SK-N-MC (cell line): ENCODE measurements at regions not wholly inside any gene's neighbourhood (a gene's known extent, or its start where the extent isn't known, plus 50 kb on each side); places are given as distances from the start of the nearest gene placed in this dataset.

Experiments used
- DNase-seq: peaks from one replicate; pipeline ENCODE4 v3.0.0-alpha.2; 2011; ENCODE audit warnings: low read depth, low spot score
- H3K27ac ChIP-seq: fragments of 200-600 bp; sonication (generic); 2 replicates; pipeline ENCODE4 v1.5.1; 2016; ENCODE audit warnings: mixed run types
- H3K36me3 ChIP-seq: fragments of 200-600 bp; sonication (generic); 2 replicates; pipeline ENCODE4 v1.6.1; 2017; ENCODE audit warnings: antibody characterized with exemption, low read length, mixed read lengths; ENCODE audit not compliant: insufficient read depth
- H3K4me3 ChIP-seq: fragments of 200-600 bp; sonication (generic); 2 replicates; pipeline ENCODE4 v1.5.1; 2016
- H3K9ac ChIP-seq: fragments of 200-600 bp; sonication (generic); 2 replicates; pipeline ENCODE4 v1.8.0; 2017; ENCODE audit warnings: mixed run types, mixed read lengths; ENCODE audit not compliant: insufficient read length
- H3K9me3 ChIP-seq: fragments of 200-600 bp; sonication (generic); 2 replicates; pipeline ENCODE4 v1.6.1; 2017; ENCODE audit warnings: low read depth, mild to moderate bottlenecking, antibody characterized with exemption, low read length, moderate library complexity, mixed read lengths
- EZH2 ChIP-seq: fragments of 200-600 bp; sonication (generic); IDR thresholded peaks from one replicate; pipeline ENCODE4 v1.6.1; 2017; ENCODE audit warnings: antibody characterized with exemption
- FOXP2 ChIP-seq: optimal IDR thresholded peaks from 2 replicates; pipeline ENCODE3; 2011; ENCODE audit warnings: mild to moderate bottlenecking, moderate library complexity; ENCODE audit not compliant: insufficient read depth; ENCODE audit errors: extremely low read length, control extremely low read depth
- POLR2AphosphoS5 ChIP-seq: IDR thresholded peaks from 2 replicates; pipeline ENCODE4 v1.6.1; 2012; ENCODE audit warnings: mild to moderate bottlenecking, low read depth, low read length, borderline replicate concordance

GRCh38 chr17:33390479-33391176 is 97.5 kb upstream of the ASIC2 start:
- H3K4me3 ChIP-seq, result no peak overlapping the region
- no peak for DNase-seq
- no peaks in the 10 kb centered on the region for H3K36me3 ChIP-seq
- no peaks in the 10 kb centered on the region for H3K9me3 ChIP-seq
- no peak overlapping the region for H3K9ac ChIP-seq
- no peak for TF ChIP-seq POLR2AphosphoS5
- no peak for TF ChIP-seq EZH2
- TF ChIP-seq FOXP2, result no peak
- no peak overlapping the region for H3K27ac ChIP-seq

DNA sequence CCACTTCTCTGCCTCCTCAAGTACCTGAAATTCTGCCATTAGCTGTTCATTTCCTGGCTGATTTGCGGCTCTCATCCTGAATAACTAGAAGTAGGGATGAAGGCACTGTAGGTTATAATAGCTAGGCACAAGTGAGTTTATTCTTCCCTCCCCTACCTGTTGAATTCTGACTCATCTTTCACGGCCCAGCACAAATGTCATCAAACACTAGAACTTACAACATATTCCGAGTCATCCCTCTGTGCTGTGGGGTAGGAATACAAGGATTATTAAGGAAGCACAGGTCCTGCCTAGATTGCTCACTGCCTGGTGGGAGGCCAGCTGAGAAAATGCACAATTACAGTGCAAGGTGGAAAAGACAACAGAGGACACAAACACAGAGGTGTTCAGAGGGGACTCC is 103.7 kb upstream of the ASIC2 start:
- no peak for DNase-seq
- Histone ChIP-seq H3K9ac (no peak overlapping the region), H3K36me3 (no peaks in the 10 kb centered on the region)

GRCh38 chr17:33398386-33398785 is 105.3 kb upstream of the ASIC2 start:
- no peaks in the 10 kb centered on the region for H3K9me3 ChIP-seq
- no peak overlapping the region for H3K27ac ChIP-seq
- no peak for TF ChIP-seq EZH2
- TF ChIP-seq FOXP2, result no peak
- no peak for TF ChIP-seq POLR2AphosphoS5
- no peak for DNase-seq
- no peak overlapping the region for H3K9ac ChIP-seq
- no peak overlapping the region for H3K4me3 ChIP-seq
- H3K36me3 ChIP-seq, result no peaks in the 10 kb centered on the region

More for the DNA sequence above, 103.7 kb upstream of the ASIC2 start:
- H3K27ac ChIP-seq, result no peak overlapping the region
- no peak for TF ChIP-seq EZH2
- no peak for TF ChIP-seq POLR2AphosphoS5
- no peak for TF ChIP-seq FOXP2
- H3K9me3 ChIP-seq, result no peaks in the 10 kb centered on the region
- no peak overlapping the region for H3K4me3 ChIP-seq

- no peak overlapping the region for H3K9ac ChIP-seq
- no peaks in the 10 kb centered on the region for H3K9me3 ChIP-seq
- no peak for DNase-seq
- no peak for TF ChIP-seq EZH2
- TF ChIP-seq POLR2AphosphoS5, result no peak
- TF ChIP-seq FOXP2, result no peak
- no peak overlapping the region for H3K4me3 ChIP-seq
- H3K27ac ChIP-seq, result no peak overlapping the region
- H3K36me3 ChIP-seq, result no peaks in the 10 kb centered on the region
Measured at GRCh38 chr17:33401249-33401648, 108.2 kb upstream of the ASIC2 start.

DNA sequence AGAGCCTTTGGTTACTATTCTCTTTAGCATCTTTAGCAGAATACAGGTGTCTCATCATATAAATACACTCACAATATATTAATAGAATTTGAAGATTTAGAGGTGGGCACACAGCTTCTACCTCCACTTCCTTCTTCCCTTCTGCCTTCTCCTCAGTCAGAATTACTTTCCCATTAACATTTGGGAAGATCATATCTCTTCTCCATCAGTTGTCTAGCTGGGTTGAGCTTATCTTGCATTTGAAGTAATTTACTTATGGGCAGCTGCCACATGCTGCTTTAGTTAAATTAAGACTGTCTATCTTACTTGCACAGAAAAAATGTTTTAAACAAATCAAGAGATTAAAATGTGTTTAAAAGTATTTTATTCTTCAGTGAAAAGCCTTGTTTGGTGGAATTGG is 110.1 kb upstream of the ASIC2 start:
- no peak overlapping the region for H3K27ac ChIP-seq
- no peak for TF ChIP-seq FOXP2
- TF ChIP-seq POLR2AphosphoS5, result no peak
- no peak for TF ChIP-seq EZH2

DNA sequence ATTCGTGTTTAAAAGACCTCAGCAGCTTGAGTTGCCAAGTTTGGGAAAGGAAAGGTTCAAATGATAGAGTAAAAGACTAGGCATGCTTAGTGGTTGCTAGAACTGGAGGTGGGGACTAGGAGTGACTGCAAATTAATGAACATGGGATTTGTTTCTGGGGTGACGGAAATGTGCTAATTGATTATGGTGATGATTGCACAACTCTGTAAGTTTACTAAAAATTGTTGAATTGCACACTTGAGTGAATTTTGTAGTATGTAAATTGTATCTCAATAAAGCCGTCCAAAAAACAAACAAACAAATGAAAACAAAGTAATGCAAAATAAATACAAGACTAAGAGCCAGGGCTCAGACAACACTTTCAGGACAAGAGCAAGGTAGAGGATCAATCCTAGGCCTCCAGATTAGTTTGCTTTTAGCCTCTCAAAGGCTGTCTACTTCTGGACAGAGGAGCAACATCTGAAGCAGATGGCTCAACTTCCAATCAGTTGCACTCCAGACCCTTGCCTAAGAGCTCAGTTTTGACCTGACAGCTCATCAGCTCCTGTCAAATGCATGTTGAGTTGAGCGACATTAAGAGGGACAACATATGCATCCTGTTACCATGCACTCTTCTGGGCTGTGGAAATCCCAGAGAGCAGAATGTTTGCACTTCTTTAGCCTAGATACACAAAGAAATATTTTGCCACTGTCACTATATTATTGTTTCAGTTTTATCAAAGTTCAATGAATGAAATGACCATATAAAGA is 111.2 kb upstream of the ASIC2 start:
- Histone ChIP-seq H3K9me3 (no peaks in the 10 kb centered on the region), H3K36me3 (no peaks in the 10 kb centered on the region), H3K4me3 (no peak overlapping the region), H3K27ac (no peak overlapping the region), H3K9ac (no peak overlapping the region)
- TF ChIP-seq FOXP2, result no peak
- no peak for TF ChIP-seq POLR2AphosphoS5
- TF ChIP-seq EZH2, result no peak
- no peak for DNase-seq

More for the DNA sequence above, 110.1 kb upstream of the ASIC2 start:
- no peak overlapping the region for H3K4me3 ChIP-seq
- H3K36me3 ChIP-seq, result no peaks in the 10 kb centered on the region
- no peaks in the 10 kb centered on the region for H3K9me3 ChIP-seq
- no peak overlapping the region for H3K9ac ChIP-seq
- no peak for DNase-seq

DNA sequence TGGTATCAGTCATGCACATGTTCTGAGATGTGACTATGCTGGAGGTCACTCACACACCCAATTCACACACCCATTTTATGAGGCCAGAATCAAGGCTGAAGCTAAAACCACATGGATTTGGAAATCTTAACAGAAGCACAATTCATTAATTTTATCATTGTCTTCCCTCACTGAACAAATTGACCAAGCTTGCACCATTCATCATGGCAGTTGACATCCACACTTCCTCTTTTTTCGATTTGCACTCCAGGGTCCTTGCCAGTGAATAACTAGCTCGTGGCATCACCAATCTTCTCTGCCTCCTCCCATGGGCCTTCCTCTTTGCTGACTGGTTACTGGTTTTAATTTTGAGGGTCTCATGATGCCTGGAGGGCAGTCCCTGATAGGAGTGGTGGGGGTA is 123.0 kb upstream of the ASIC2 start:
- no peak overlapping the region for H3K27ac ChIP-seq
- TF ChIP-seq POLR2AphosphoS5 (no peak), FOXP2 (no peak)
- H3K36me3 ChIP-seq, result no peaks in the 10 kb centered on the region
- DNase-seq, result no peak
- H3K4me3 ChIP-seq, result no peak overlapping the region
- H3K9ac ChIP-seq, result no peak overlapping the region
- no peaks in the 10 kb centered on the region for H3K9me3 ChIP-seq

- H3K9me3 ChIP-seq, result no peaks in the 10 kb centered on the region
- H3K9ac ChIP-seq, result no peak overlapping the region
- no peak overlapping the region for H3K4me3 ChIP-seq
- no peak for DNase-seq
- no peak overlapping the region for H3K27ac ChIP-seq
- no peaks in the 10 kb centered on the region for H3K36me3 ChIP-seq
- TF ChIP-seq POLR2AphosphoS5 (no peak), FOXP2 (no peak)
Measured at GRCh38 chr17:33421933-33422332, 128.8 kb upstream of the ASIC2 start.

- no peak overlapping the region for H3K9ac ChIP-seq
- H3K36me3 ChIP-seq, result no peaks in the 10 kb centered on the region
- no peak overlapping the region for H3K4me3 ChIP-seq
- TF ChIP-seq FOXP2, result no peak
- TF ChIP-seq POLR2AphosphoS5, result no peak
- TF ChIP-seq EZH2, result no peak
- H3K9me3 ChIP-seq, result no peaks in the 10 kb centered on the region
- no peak overlapping the region for H3K27ac ChIP-seq
- no peak for DNase-seq
Measured at GRCh38 chr17:33433581-33433980, 140.5 kb upstream of the ASIC2 start.
